ENCODE measurements at regions not wholly inside any gene's neighbourhood (a gene's known extent, or its start where the extent isn't known, plus 50 kb on each side); places are given as distances from the start of the nearest gene placed in this dataset.
"Not testable (repeated sequence)": the region's sequence is repeated elsewhere in the genome, so short reads cannot be mapped to it uniquely, and the experiment has no call there.

GRCh38 chr5:39767916-39768315, 343.1 kb upstream of the DAB2 start:
- Mint-ChIP-seq H3K27me3 (ENCODE audit: low read depth) (peaks cover 29% of the 10 kb centered on the region), H3K36me3 (ENCODE audit: insufficient read depth in 2 of 2) (no peaks in the 10 kb centered on the region), H3K27ac (no peak overlapping the region), H3K4me3 (no peak overlapping the region), H3K4me1 (ENCODE audit: low read depth) (no peaks in the 10 kb centered on the region), H3K9me3 (no peaks in the 10 kb centered on the region)
- ATAC-seq (replicated peaks in 1 of 2): no peak
- no peak for DNase-seq

GRCh38 chr5:39765366-39765765, 340.6 kb upstream of the DAB2 start:
- Mint-ChIP-seq H3K27me3 (ENCODE audit: low read depth) (peaks cover 11% of the 10 kb centered on the region), H3K27ac (no peak overlapping the region), H3K9me3 (no peaks in the 10 kb centered on the region), H3K4me3 (no peak overlapping the region), H3K36me3 (ENCODE audit: insufficient read depth in 2 of 2) (no peaks in the 10 kb centered on the region), H3K4me1 (ENCODE audit: low read depth) (no peaks in the 10 kb centered on the region)
- ATAC-seq (replicated peaks in 1 of 2): no peak
- DNase-seq: no peak

- no peak for ATAC-seq (replicated peaks in 1 of 2)
- no peak overlapping the region for H3K4me3 Mint-ChIP-seq
Observed at GRCh38 chr5:39762761-39763160, 338.0 kb upstream of the DAB2 start.

GRCh38 chr5:39761199-39761950, 336.6 kb upstream of the DAB2 start:
- Mint-ChIP-seq H3K36me3 (ENCODE audit: insufficient read depth in 2 of 2) (no peaks in the 10 kb centered on the region), H3K4me1 (ENCODE audit: low read depth) (no peaks in the 10 kb centered on the region), H3K9me3 (no peaks in the 10 kb centered on the region), H3K27me3 (ENCODE audit: low read depth) (peaks cover 5% of the 10 kb centered on the region), H3K4me3 (no peak overlapping the region), H3K27ac (no peak overlapping the region)
- ATAC-seq (replicated peaks in 1 of 2): no peak
- no peak for DNase-seq

More at GRCh38 chr5:39762761-39763160, 338.0 kb upstream of the DAB2 start:
- Mint-ChIP-seq H3K4me1 (ENCODE audit: low read depth) (no peaks in the 10 kb centered on the region), H3K27me3 (ENCODE audit: low read depth) (no peaks in the 10 kb centered on the region), H3K36me3 (ENCODE audit: insufficient read depth in 2 of 2) (no peaks in the 10 kb centered on the region), H3K9me3 (no peaks in the 10 kb centered on the region), H3K27ac (no peak overlapping the region)
- no peak for DNase-seq

- DNase-seq (no peak), ATAC-seq (replicated peaks in 1 of 2) (no peak)
- H3K36me3 Mint-ChIP-seq (ENCODE audit: insufficient read depth in 2 of 2): no peaks in the 10 kb centered on the region
- no peak overlapping the region for H3K27ac Mint-ChIP-seq
- no peak overlapping the region for H3K4me3 Mint-ChIP-seq
- H3K9me3 Mint-ChIP-seq: no peaks in the 10 kb centered on the region
- no peaks in the 10 kb centered on the region for H3K4me1 Mint-ChIP-seq (ENCODE audit: low read depth)
- H3K27me3 Mint-ChIP-seq (ENCODE audit: low read depth): peaks cover 5% of the 10 kb centered on the region
Observed at GRCh38 chr5:39760385-39761198, 335.8 kb upstream of the DAB2 start.

- ATAC-seq (replicated peaks in 1 of 2) (no peak), DNase-seq (no peak)
- Mint-ChIP-seq H3K36me3 (ENCODE audit: insufficient read depth in 2 of 2) (no peaks in the 10 kb centered on the region), H3K27ac (no peak overlapping the region), H3K9me3 (no peaks in the 10 kb centered on the region), H3K4me3 (no peak overlapping the region), H3K27me3 (ENCODE audit: low read depth) (peaks cover 5% of the 10 kb centered on the region), H3K4me1 (ENCODE audit: low read depth) (no peaks in the 10 kb centered on the region)
Observed at GRCh38 chr5:39759701-39760100, 334.9 kb upstream of the DAB2 start.

GRCh38 chr5:39758426-39758825, 333.6 kb upstream of the DAB2 start:
- ATAC-seq (replicated peaks in 1 of 2): no peak
- H3K4me3 Mint-ChIP-seq: no peak overlapping the region
- peaks cover 0 to 4% of the 10 kb centered on the region in 2 donors for H3K9me3 Mint-ChIP-seq
- H3K27ac Mint-ChIP-seq: no peak overlapping the region
- no peak for DNase-seq
- H3K36me3 Mint-ChIP-seq (ENCODE audit: insufficient read depth in 2 of 2): no peaks in the 10 kb centered on the region
- no peaks in the 10 kb centered on the region for H3K4me1 Mint-ChIP-seq (ENCODE audit: low read depth)
- peaks cover 5% of the 10 kb centered on the region for H3K27me3 Mint-ChIP-seq (ENCODE audit: low read depth)

- Mint-ChIP-seq H3K27me3 (ENCODE audit: low read depth) (peaks cover 5% of the 10 kb centered on the region), H3K4me1 (ENCODE audit: low read depth) (no peaks in the 10 kb centered on the region), H3K27ac (no peak overlapping the region), H3K9me3 (peaks cover 0 to 4% of the 10 kb centered on the region in 2 donors), H3K36me3 (ENCODE audit: insufficient read depth in 2 of 2) (no peaks in the 10 kb centered on the region), H3K4me3 (no peak overlapping the region)
- ATAC-seq (replicated peaks in 1 of 2) (no peak), DNase-seq (no peak)
Observed at GRCh38 chr5:39757131-39757530, 332.4 kb upstream of the DAB2 start.

GRCh38 chr5:39755986-39756385, 331.2 kb upstream of the DAB2 start:
- Mint-ChIP-seq H3K4me1 (ENCODE audit: low read depth) (no peaks in the 10 kb centered on the region), H3K36me3 (ENCODE audit: insufficient read depth in 2 of 2) (no peaks in the 10 kb centered on the region), H3K27ac (no peak overlapping the region), H3K9me3 (peaks cover 0 to 4% of the 10 kb centered on the region in 2 donors), H3K27me3 (ENCODE audit: low read depth) (peaks cover 5% of the 10 kb centered on the region), H3K4me3 (no peak overlapping the region)
- no peak for ATAC-seq (replicated peaks in 1 of 2)
- no peak for DNase-seq

- Mint-ChIP-seq H3K27me3 (ENCODE audit: low read depth) (peaks cover 5% of the 10 kb centered on the region), H3K4me1 (ENCODE audit: low read depth) (no peaks in the 10 kb centered on the region), H3K4me3 (no peak overlapping the region), H3K36me3 (ENCODE audit: insufficient read depth in 2 of 2) (no peaks in the 10 kb centered on the region), H3K9me3 (peaks cover 0 to 6% of the 10 kb centered on the region in 2 donors), H3K27ac (no peak overlapping the region)
- ATAC-seq (replicated peaks in 1 of 2) (no peak), DNase-seq (no peak)
Observed at GRCh38 chr5:39755452-39755851, 330.7 kb upstream of the DAB2 start.

GRCh38 chr5:39753747-39754146, 329.0 kb upstream of the DAB2 start:
- H3K4me3 Mint-ChIP-seq; H3K9me3 Mint-ChIP-seq; H3K4me1 Mint-ChIP-seq (ENCODE audit: low read depth); H3K27ac Mint-ChIP-seq; ATAC-seq (replicated peaks in 1 of 2); H3K27me3 Mint-ChIP-seq (ENCODE audit: low read depth); DNase-seq; H3K36me3 Mint-ChIP-seq (ENCODE audit: insufficient read depth in 2 of 2): not testable (repeated sequence)

GRCh38 chr5:39750661-39751060, 325.9 kb upstream of the DAB2 start:
- Mint-ChIP-seq H3K36me3 (ENCODE audit: insufficient read depth in 2 of 2) (no peaks in the 10 kb centered on the region), H3K27ac (no peak overlapping the region), H3K4me3 (no peak overlapping the region)

GRCh38 chr5:39742916-39743315, 318.1 kb upstream of the DAB2 start:
- Mint-ChIP-seq H3K4me1 (ENCODE audit: low read depth) (no peaks in the 10 kb centered on the region), H3K36me3 (ENCODE audit: insufficient read depth in 2 of 2) (no peaks in the 10 kb centered on the region), H3K4me3 (no peak overlapping the region), H3K9me3 (no peaks in the 10 kb centered on the region), H3K27ac (no peak overlapping the region), H3K27me3 (ENCODE audit: low read depth) (no peaks in the 10 kb centered on the region)
- DNase-seq: no peak
- ATAC-seq (replicated peaks in 1 of 2): no peak

More at GRCh38 chr5:39750661-39751060, 325.9 kb upstream of the DAB2 start:
- peaks cover 0 to 6% of the 10 kb centered on the region in 2 donors for H3K9me3 Mint-ChIP-seq
- ATAC-seq (replicated peaks in 1 of 2): no peak
- no peaks in the 10 kb centered on the region for H3K4me1 Mint-ChIP-seq (ENCODE audit: low read depth)
- no peaks in the 10 kb centered on the region for H3K27me3 Mint-ChIP-seq (ENCODE audit: low read depth)
- DNase-seq: no peak

All from activated T-cell treated with anti-CD3 and anti-CD28 coated beads, Interleukin-2, amount 50 U/mL, for 72 hours (primary cell).